A204.1 (cell line): ENCODE measurements at regions not wholly inside any gene's neighbourhood (a gene's known extent, or its start where the extent isn't known, plus 50 kb on each side); places are given as distances from the start of the nearest gene placed in this dataset.
"Not testable (repeated sequence)": the region's sequence is repeated elsewhere in the genome, so short reads cannot be mapped to it uniquely, and the experiment has no call there.

Experiments used
- FAIRE-seq: peaks from 2 replicates; lab custom pipeline; 2012; peaks lifted over from hg19 to GRCh38; lab: Jason Lieb, UNC

DNA sequence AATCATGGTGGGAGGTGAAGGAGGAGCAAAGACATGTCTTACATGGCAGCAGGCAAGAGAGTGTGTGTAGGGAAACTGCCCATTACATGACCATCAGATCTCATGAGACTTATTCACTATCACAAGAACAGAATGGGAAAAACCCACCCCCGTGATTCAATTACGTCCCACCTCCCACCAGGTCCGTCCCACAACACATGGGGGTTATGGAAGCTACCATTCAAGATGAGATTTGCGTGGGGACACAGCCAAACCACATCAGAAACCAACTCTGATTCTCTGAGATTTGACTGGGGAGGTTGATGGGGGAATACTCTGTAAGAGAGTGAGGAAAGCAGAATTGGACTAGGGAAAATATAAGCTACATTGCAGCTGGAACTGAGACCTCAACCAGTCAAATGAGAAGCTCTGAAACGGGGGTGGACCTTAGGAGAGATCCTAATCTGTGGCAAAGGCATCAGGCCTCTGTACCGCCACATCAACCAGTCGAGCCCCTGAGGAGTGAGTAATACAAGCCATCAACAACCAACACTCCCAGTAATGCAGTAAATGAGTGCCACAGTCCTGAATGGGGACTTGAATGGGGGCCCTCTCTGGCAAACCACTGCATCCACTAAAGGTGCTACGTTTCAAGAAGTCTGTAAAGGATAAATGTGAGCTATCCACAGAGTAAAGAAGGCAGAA, 207.9 kb upstream of the GADL1 start:
- no peak for FAIRE-seq

DNA sequence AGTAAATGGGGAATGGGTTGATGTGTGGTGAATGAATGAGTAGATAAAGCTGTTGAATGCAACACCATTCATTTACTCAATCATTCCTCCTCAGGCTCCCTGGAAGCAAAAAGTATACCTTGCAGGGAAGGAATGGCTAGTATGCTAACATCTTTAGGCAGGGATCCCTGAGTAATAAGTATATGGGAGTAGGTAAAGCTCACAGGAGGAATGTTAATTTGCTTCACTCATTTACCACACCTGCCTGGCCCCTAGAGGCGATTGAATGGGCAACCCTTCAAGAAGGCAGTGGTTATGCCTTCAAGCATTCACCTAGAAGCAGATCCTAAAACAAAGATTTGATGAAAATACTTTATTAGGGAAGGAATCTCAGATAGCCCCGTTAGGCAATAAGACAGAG, 208.7 kb upstream of the GADL1 start:
- FAIRE-seq, result no peak

DNA sequence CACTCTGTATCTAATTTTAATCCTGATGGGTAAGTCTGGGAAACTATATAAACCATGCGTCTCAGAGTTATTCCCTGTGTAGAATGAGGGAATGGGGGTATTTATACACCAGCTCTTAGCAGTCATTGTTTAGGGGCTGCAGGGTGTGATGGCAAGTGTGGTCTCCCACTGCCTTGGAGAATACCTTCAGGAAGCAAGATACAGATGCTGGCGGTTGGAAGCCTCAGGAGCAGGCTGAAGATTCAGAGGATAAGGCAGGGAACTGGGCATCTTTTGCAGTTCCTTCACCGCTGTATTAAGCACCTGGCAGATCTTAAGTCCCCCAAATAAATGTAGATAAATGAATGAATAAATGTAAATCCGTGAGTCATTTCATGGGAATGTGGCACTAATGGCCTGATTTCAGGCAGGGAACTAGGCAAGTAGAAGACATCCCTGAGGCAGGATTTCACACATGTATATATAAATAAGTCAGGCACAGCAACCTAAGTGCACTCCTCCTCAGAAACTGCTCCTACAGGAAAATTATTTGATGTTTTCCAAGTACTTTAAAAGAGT, 209.2 kb upstream of the GADL1 start:
- FAIRE-seq, result no peak

DNA sequence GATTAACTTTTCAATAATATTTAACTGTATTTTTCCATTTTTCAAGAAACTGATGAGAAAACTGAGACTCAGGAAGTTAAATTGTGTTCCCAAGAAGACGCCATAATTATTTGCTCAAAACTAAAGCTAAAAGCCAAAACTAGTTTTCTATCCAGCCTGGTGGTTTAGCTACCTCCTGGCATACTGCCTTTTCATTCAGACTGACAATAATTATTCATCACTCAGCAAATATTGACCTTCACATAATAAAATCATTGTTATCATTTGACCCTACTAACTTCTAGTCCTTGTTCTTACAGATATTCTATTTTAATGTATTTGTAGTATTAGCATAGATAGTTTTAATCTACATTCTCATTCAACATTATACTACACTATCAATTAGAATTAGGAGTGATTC, 210.6 kb upstream of the GADL1 start:
- no peak for FAIRE-seq

DNA sequence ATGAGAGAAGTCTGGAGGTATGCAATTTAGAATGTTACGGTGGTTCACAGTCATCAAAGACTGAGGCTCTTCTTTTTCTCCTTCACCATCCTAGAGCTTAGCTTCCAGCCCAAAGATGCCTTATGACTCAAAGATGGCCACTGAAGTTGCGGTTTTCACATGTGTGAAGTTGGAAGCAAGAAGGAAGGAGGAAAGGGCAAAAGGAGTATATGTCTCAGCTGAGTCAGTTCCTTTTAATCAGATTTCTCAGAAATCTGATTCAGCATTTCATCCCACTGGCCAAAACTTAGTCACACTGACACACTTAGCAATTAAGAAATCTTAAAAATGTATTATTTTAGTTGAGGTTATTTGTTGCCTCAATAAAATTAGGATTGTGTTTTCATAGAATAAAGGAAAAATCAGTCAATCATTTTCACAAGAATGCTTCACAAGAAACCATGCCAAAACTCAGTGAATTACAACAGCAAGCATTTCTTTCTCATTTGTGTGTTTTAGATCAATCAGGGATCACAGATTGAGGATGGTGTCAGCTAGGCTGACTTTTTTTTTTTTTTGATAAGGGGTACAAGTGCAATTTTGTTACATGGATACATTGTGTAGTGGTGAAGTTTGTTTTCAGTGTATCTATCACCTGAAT, 211.1 kb upstream of the GADL1 start:
- FAIRE-seq, result no peak

DNA sequence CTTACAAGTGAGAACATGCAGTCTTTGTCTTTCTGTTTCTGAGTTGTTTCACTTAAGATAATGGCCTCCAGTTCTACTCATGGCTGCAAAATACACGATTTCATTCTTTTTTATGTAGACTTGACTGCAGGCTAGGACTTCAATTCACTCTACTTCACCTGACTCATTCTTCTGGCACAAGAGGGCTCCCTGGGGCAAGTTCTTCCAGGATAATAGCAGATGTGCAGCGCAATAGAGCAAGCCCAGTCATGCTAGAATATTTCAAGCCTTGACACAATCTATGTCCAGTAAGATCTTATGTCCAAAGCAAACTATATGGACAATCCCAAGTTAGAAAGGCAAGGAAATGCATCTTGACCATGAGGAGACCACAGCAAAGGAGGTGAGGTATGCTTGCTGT, 211.7 kb upstream of the GADL1 start:
- no peak for FAIRE-seq

DNA sequence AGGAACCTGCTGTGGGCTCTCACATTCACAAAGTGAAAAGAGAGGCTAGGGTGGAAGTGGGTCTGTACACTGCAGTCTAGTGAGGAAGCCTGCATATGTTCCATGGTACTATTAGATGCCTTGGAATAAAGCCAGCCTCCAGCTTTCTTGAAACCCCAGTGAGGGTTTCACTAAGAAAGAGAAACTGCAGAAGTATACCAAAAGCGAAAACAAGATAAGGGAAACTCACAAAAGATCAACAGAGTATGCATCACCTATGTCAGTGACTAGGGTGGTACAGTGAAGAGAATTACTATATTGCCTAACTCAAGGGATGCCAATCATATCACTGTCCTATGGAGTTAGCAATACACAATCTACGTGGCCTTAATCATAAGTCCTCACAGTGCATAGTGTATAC, 212.5 kb upstream of the GADL1 start:
- FAIRE-seq, result no peak

DNA sequence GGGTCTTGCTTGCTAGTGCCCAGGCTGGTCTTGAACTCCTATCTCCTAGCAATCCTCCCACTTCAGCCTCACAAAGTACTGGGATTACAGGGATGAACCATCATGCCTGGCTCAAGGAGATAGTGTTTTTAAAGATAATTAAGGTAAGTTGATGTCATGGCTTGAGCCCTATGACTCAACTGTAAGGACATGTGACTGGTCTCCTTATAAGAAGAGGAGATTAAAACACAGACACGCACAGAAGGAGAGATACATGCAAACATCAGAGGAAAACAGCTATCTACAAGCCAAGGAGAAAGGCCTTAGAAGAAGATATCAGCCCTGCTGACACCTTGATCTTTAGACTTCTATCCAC, 220.4 kb upstream of the GADL1 start:
- FAIRE-seq, result no peak

DNA sequence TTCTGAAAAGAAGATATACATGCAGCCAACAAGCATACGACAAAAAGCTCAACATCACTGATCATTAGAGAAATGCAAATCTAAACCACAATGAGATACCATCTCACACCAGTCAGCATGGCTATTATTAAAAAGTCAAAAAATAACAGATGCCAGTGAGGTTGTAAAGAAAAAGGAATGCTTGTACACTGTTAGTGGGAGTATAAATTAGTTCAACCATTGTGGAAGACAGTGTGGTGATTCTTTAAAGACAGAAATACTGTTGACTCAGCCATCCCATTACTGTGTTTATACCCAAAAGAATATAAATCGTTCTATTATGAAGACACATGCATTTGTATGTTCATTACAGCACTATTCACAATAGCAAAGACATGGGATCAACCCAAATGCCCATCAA, 221.1 kb upstream of the GADL1 start:
- not testable (repeated sequence) for FAIRE-seq

DNA sequence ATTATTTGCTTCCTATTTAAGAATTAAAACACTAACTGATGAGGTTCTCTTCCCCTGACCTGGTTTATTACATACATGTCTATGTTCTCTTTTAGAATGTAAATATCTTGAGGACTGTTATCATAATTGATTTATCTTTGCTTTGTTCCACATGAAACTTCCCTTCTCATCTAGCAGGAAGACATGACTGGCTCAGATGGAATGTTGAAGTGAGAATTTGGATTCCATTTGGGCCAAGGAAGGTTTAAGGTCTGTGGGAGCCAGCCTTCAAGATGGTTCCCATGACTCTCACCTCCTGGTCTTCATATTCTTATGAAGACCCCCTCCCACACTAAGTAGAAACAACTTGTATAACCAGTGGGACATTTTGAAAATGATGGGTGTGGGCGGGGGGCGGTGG, 222.2 kb upstream of the GADL1 start:
- no peak for FAIRE-seq

DNA sequence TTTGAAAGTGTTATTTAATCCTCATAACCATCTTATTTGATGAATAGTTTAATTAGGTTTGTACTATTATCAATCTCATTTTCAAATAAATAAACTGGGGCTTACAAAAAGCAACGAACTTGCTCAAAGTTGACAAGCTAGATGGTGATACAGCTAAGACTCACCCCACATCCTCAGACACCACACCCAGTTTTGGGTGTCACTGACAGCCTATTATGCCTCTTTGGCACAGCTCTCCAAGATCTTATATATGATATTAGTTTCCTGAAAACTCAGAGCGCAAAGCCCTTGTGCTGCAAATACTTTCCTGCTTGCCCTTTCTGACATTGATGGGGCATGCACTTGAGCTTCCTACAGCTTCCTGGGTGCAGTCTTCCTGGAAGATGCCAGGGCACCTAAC, 223.4 kb upstream of the GADL1 start:
- no peak for FAIRE-seq

DNA sequence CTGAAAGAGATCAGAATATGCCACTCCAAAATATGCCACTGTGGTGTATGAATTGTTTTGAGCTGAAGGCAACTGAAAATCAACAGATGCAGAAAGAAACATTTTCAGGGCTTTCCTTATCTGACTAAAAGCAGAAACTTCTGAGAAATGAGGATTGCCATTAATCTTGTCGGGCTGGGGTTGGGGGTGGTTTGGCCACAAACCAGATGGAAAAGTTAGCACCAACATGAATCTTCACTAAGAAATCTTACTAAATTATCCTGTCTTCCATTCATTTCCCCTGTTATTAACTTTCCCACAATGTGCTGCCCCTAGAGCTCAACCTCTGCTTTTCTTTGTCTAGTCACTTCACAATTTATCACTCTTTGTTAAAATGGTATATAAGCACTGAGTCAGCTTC, 229.9 kb upstream of the GADL1 start:
- FAIRE-seq, result no peak

DNA sequence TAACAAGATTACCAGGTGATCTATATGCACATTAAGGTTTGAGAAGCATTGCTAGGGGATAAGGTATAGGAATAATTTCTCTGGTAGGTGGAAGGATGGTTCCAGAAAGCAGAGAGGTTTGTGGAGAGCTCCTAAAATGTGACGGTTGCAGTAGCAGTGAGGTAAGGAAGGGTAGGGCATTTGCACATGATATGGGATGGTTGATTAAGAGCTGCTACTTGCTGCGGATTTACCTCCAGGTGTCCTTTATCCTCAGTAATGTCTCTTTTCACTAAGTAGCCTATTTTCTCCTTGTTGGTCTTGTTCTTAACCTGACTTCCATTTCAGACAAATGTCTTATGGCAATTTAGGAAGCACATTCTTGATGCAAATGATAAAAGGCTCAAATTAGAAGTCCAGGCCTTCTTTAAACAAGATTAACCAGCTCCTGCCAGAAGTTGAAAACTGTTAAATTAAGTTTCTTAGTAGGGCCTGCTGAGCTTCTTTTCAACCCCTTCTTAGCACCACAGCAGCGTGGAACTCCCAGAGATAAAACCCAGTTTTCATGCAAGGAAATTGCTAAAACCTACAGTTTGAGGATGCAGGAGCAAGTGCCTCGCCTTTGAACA, 231.1 kb upstream of the GADL1 start:
- no peak for FAIRE-seq

DNA sequence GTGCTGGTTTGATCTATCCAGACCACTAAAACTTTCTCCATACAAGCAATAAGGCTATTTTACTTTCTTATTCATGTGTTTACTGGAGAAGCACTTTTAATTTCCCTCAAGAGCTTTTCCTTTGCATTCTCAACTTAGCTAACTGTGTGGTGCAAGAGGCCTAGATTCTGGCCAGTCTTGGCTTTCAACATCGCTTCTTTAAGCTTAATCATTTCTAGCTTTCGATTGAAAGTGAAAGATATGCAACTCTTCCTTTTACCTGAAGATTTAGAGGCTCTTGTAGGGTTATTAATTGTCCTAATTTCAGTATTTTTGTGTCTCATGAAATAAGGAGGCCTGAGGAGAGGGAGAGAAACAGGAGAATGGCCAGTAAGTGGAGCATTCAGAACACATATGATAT, 234.8 kb upstream of the GADL1 start:
- no peak for FAIRE-seq

DNA sequence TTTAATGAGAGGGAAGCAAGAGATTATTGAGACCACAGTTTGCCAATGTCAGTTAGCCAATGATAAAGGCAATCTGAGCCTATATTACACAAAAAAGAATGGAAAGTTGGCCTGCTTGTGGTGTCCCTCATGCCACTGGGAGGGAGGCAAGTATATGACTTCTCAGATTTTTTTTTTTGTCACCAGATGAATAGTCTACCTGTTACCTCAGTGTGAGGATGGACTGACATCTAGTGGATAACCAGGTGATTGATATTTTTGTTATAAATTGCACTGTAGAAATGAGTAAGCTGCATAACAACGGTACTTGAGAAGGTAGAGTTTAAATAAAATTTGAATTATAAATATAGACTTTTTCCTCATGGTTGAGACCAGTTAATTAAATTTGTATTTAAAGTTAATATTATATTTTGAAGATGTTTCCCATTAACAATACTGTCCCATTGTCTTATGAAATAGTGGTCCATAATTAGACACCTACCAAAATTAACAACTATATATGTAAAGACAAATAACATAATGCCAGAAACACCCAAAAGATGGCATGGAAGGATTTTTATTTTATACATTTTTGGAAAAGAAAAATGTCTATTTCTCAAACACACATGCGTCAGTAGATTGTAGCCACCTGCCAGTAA, 237.8 kb upstream of the GADL1 start:
- peak; percentile 71 for FAIRE-seq

DNA sequence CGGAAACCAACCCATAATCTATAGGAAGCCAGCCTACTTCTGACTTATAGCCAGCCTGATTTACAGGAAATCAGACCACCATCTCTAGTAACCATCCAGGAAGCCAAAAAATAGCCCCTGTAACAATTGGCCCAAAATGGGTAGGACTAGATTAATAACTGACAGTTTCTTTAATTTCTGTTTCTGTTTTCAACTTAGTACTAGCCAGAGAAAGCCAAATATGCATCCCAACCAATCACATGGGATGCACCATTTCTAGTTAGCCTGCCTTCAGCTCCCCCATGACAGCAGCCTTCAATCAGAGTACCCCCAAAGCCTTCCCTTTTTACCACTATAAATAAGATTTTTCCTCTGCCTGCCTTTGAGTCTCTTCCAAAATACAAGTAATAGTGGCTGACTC, 239.1 kb upstream of the GADL1 start:
- no peak for FAIRE-seq

DNA sequence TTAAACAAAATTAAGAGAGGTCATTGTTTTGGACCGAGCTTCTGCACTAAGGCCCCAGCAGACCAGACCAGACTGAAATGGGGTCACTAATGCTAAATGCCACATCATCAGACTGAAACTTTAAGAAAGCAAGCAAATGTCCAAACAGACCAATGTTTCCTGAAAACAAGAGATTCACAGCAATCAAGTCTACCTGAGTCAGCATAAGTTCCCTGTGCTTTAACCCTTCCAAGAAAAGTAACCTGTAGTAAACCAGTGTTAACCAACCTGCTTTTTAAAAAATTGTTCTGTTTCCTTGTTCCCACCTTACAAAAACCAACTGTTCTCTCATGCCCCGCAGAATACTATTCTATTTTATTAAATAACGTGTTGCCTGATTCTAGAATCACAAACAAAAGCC, 241.1 kb upstream of the GADL1 start:
- FAIRE-seq, result no peak

DNA sequence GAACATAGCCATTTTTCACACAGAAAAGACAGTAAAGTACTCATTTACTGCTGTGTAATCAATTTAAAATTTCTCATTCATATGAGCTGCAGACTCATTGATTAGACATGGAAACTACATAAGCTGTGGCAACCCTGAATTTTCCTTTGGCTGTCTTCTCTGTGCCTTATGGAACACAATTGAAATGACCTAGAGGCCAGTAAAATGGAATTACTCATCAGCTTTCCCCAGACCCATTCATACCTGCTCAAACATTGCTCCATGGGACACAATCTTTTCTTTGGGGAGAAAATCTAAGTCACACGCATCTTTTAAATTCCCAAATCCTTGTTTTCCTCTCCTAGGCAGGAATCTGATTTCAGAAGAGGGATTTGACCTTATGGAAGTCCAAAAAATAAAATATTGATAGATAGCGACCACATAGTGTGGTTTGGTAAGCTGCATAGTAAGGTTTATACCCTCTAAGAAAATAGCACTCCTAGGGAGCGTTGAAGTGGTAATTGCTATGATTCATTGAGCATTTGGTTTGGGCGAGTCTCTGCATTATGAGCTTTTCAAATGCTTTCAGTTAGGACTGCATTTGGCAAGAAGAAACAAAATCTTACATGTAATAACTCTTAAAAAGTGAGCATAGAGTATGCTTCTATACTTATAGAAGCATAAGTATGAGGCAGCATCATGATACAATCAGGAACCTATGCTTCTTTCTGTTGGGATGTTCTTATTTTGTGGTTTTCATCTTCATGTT, 243.4 kb upstream of the GADL1 start:
- FAIRE-seq, result no peak

DNA sequence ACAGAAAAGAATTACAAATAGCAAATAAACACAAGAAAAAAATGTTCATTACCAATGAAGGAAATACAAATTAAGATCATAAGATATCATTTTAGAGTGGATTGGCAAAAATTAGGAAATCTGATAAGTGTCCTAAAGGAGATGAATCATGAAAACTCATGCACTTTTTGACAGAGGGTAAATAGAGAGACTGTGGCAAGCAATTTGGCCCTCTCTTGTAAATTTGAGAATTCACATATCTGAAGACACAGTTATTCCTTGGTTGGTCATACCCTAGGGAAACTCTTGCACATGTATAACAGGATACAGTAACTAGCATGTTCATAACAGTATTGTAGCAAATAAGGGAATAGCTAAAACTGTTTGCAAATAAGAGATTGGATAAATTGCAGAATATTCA, 246.0 kb upstream of the GADL1 start:
- no peak for FAIRE-seq

DNA sequence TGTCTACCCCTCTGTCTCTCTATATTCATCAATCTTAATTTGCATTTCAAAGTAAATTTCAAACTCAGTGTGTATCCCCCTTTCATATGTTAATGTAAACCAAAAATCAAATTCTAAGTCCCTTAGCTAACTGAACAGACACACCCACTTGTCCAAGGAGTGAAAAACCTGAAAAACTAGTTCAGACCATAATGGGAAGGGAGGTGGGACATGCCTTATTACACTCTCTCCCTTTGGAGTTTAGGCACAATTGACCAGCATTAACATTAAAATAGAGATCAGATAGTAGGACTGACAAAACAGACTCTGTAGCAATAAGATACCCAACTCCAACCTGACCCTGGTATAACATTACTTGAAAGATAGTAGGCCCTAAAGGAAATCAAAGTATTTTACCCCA, 247.7 kb upstream of the GADL1 start:
- no peak for FAIRE-seq

DNA sequence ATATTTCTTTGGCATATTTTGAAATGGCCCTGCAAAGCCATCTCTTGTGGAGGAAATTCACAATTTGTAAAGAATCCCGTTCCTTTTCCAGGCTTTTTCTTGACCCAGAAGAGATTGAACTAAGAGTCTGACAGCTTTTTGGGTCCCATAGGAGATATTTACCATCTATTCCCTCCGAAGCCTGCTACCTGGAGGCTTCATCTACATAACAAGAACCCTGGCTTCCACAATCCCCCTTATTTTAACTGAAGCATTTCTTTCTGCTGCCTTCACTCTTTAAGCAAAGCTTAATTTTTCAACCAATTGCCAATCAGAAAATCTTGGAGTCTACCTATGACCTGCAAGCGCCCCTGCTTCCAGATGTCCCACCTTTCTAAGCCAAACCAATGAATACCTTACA, 248.1 kb upstream of the GADL1 start:
- no peak for FAIRE-seq

DNA sequence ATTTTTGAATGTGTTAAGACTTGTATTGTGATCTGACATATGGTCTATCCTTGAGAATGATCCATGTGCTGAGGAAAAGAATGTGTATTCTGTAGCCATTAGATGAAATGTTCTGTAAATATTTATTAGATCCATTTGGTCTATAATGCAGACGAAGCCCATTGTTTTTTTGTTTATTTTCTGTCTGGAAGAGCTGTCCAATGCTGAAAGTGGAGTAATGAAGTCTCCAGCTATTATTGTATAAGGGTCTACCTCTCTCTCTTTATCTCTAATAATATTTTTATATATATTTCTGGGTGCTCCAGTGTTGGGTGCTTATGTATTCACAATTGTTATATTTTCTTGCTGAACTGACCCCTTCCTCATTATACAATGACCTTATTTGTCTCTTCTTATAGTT, 250.6 kb upstream of the GADL1 start:
- FAIRE-seq, result no peak

DNA sequence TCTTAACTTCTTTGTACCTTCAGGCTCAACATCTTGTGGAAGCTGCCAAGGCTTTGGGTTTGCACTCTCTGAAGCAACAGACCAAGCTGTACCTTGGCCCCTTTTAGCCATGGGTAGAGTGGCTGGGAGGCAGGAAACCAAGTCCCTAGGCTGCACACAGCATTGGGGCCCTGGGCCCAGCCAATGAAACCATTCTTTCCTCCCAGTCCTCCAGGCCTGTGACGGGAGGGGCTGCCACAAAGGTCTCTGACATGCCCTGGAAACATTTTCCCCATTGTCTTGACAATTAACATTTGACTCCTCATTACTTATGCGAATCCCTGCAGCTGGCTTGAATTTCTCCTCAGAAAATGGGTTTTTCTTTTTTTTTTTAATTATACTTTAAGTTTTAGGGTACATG, 253.1 kb upstream of the GADL1 start:
- no peak for FAIRE-seq
